Neural progenitor cell (in vitro differentiated cells): ENCODE measurements at regions not wholly inside any gene's neighbourhood (a gene's known extent, or its start where the extent isn't known, plus 50 kb on each side); places are given as distances from the start of the nearest gene placed in this dataset.

ENCODE experiments used
- DNase-seq: peaks from one replicate; pipeline ENCODE4 v3.0.0-alpha.2; 2016; ENCODE audit warnings: low spot score
- H2AFZ ChIP-seq: fragments of 200-600 bp; sonication (generic); replicated peaks from 2 replicates; pipeline ENCODE4 v1.6.1; 2016; ENCODE audit warnings: antibody characterized with exemption
- H3F3A ChIP-seq: fragments of 200-600 bp; sonication (generic); 2 replicates; pipeline ENCODE4 v1.6.1; 2016; ENCODE audit warnings: antibody characterized with exemption, low read depth
- H3K27ac ChIP-seq: fragments of 200-600 bp; sonication (generic); 2 replicates; pipeline ENCODE4 v1.5.1; 2016; ENCODE audit warnings: mild to moderate bottlenecking
- H3K27me3 ChIP-seq: fragments of 200-600 bp; sonication (generic); 2 replicates; pipeline ENCODE4 v1.6.1; 2016; ENCODE audit warnings: mild to moderate bottlenecking, moderate library complexity
- H3K36me3 ChIP-seq: fragments of 200-600 bp; sonication (generic); 2 replicates; pipeline ENCODE4 v1.5.1; 2016
- H3K4me1 ChIP-seq: fragments of 200-600 bp; sonication (generic); 2 replicates; pipeline ENCODE4 v1.6.1; 2016; ENCODE audit warnings: mixed run types
- H3K4me2 ChIP-seq: fragments of 200-600 bp; sonication (generic); 2 replicates; pipeline ENCODE4 v1.6.1; 2016
- H3K4me3 ChIP-seq: fragments of 200-600 bp; sonication (generic); 2 replicates; pipeline ENCODE4 v1.5.1; 2016
- H3K79me2 ChIP-seq: fragments of 200-600 bp; sonication (generic); 2 replicates; pipeline ENCODE4 v1.6.1; 2016; ENCODE audit warnings: low read depth
- H3K9ac ChIP-seq: fragments of 200-600 bp; sonication (generic); 2 replicates; pipeline ENCODE4 v1.6.1; 2016
- H3K9me3 ChIP-seq: fragments of 200-600 bp; sonication (generic); 2 replicates; pipeline ENCODE4 v1.5.1; 2016; ENCODE audit warnings: low read depth
- H4K20me1 ChIP-seq: fragments of 200-600 bp; sonication (generic); 2 replicates; pipeline ENCODE4 v1.6.1; 2016; ENCODE audit warnings: low read depth
- H3K27ac Mint-ChIP-seq: 3 replicates; pipeline ENCODE4 v1.8.0; 2021; ENCODE audit warnings: mixed read lengths
- H3K27me3 Mint-ChIP-seq: 2 replicates; pipeline ENCODE4 v1.8.0; 2022; ENCODE audit warnings: low read depth, mild to moderate bottlenecking, inconsistent platforms, moderate library complexity, mixed read lengths; ENCODE audit not compliant: insufficient read depth
- H3K36me3 Mint-ChIP-seq: 3 replicates; pipeline ENCODE4 v1.8.0; 2021; ENCODE audit warnings: mixed read lengths
- H3K4me1 Mint-ChIP-seq: 3 replicates; pipeline ENCODE4 v1.8.0; 2021; ENCODE audit warnings: mixed read lengths
- H3K4me3 Mint-ChIP-seq: 3 replicates; pipeline ENCODE4 v1.8.0; 2021; ENCODE audit warnings: mild to moderate bottlenecking, moderate library complexity, mixed read lengths
- H3K9me3 Mint-ChIP-seq: 3 replicates; pipeline ENCODE4 v1.8.0; 2020; ENCODE audit warnings: mixed read lengths
- EZH2 ChIP-seq: fragments of 200-600 bp; sonication (generic); IDR thresholded peaks from 2 replicates; pipeline ENCODE4 v1.6.1; 2017; ENCODE audit warnings: antibody characterized with exemption, mild to moderate bottlenecking, moderate library complexity
- EZH2phosphoT487 ChIP-seq: fragments of 200-600 bp; sonication (generic); IDR thresholded peaks from 2 replicates; pipeline ENCODE4 v1.6.1; 2017; ENCODE audit warnings: antibody characterized with exemption
- TF ChIP-seq, protein P1 (sequence below): fragments of 200-600 bp; sonication (generic); IDR thresholded peaks from 2 replicates; pipeline ENCODE4 v1.5.1; 2017; ENCODE audit warnings: antibody characterized with exemption, mild to moderate bottlenecking

DNA sequence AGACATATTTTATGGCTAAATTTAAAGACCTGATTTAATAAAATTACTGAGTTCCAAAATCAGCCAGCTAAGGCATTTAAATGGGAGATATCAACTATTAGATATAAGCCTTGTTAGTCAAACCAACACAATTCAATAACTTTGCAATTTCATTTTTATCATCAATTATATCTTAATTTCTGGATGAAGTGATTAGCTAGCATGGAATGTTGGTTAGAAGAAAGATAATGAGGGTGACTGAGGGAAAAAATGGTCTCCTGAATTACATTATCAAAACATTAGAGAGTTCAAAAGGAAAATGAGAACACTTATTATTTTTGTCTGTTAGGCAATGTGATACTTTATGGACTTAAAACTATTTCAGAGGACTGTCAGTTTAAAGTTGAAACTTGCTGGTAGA, 525.7 kb downstream of the CDH11 start:
- no peak overlapping the region for H3K9ac ChIP-seq
- H3K27ac ChIP-seq: no peak overlapping the region
- H3K4me2 ChIP-seq: no peak overlapping the region
- no peak overlapping the region for H3K4me3 ChIP-seq
- H3K79me2 ChIP-seq: no peaks in the 10 kb centered on the region
- Mint-ChIP-seq H3K9me3 (no peaks in the 10 kb centered on the region), H3K36me3 (no peaks in the 10 kb centered on the region), H3K4me3 (no peak overlapping the region), H3K27me3 (peaks cover 2% of the 10 kb centered on the region), H3K4me1 (no peaks in the 10 kb centered on the region), H3K27ac (no peak overlapping the region)
- H3K27me3 ChIP-seq: no peaks in the 10 kb centered on the region
- H3K9me3 ChIP-seq: no peaks in the 10 kb centered on the region
- TF ChIP-seq, protein P1, sequence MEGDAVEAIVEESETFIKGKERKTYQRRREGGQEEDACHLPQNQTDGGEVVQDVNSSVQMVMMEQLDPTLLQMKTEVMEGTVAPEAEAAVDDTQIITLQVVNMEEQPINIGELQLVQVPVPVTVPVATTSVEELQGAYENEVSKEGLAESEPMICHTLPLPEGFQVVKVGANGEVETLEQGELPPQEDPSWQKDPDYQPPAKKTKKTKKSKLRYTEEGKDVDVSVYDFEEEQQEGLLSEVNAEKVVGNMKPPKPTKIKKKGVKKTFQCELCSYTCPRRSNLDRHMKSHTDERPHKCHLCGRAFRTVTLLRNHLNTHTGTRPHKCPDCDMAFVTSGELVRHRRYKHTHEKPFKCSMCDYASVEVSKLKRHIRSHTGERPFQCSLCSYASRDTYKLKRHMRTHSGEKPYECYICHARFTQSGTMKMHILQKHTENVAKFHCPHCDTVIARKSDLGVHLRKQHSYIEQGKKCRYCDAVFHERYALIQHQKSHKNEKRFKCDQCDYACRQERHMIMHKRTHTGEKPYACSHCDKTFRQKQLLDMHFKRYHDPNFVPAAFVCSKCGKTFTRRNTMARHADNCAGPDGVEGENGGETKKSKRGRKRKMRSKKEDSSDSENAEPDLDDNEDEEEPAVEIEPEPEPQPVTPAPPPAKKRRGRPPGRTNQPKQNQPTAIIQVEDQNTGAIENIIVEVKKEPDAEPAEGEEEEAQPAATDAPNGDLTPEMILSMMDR: no peak
- no peak for TF ChIP-seq EZH2
- no peak for TF ChIP-seq EZH2phosphoT487
- H3K4me1 ChIP-seq: no peaks in the 10 kb centered on the region
- no peak overlapping the region for H2AFZ ChIP-seq
- no peaks in the 10 kb centered on the region for H3F3A ChIP-seq
- DNase-seq: no peak
- H3K36me3 ChIP-seq: no peaks in the 10 kb centered on the region
- no peaks in the 10 kb centered on the region for H4K20me1 ChIP-seq

- TF ChIP-seq EZH2: no peak
- TF ChIP-seq, protein P1: no peak
- TF ChIP-seq EZH2phosphoT487: no peak
- no peaks in the 10 kb centered on the region for H3K4me1 ChIP-seq
- H3F3A ChIP-seq: no peaks in the 10 kb centered on the region
- H3K9ac ChIP-seq: no peak overlapping the region
- H3K4me3 Mint-ChIP-seq: no peak overlapping the region
- H3K9me3 Mint-ChIP-seq: no peaks in the 10 kb centered on the region
- no peak overlapping the region for H3K27ac Mint-ChIP-seq
- H3K79me2 ChIP-seq: no peaks in the 10 kb centered on the region
- peaks cover 6% of the 10 kb centered on the region for H3K4me1 Mint-ChIP-seq
- no peaks in the 10 kb centered on the region for H3K27me3 ChIP-seq
- H3K27ac ChIP-seq: no peak overlapping the region
- H4K20me1 ChIP-seq: no peaks in the 10 kb centered on the region
- H2AFZ ChIP-seq: no peak overlapping the region
- no peaks in the 10 kb centered on the region for H3K36me3 Mint-ChIP-seq
- peaks cover 2% of the 10 kb centered on the region for H3K27me3 Mint-ChIP-seq
- no peak for DNase-seq
- H3K36me3 ChIP-seq: no peaks in the 10 kb centered on the region
- H3K9me3 ChIP-seq: no peaks in the 10 kb centered on the region
- no peak overlapping the region for H3K4me3 ChIP-seq
- no peak overlapping the region for H3K4me2 ChIP-seq
Measured at GRCh38 chr16:64590513-64590912, 531.4 kb downstream of the CDH11 start.

- Histone ChIP-seq H3K36me3 (no peaks in the 10 kb centered on the region), H4K20me1 (no peaks in the 10 kb centered on the region), H3K27ac (no peak overlapping the region), H3K27me3 (no peaks in the 10 kb centered on the region), H3K4me1 (no peaks in the 10 kb centered on the region), H3K4me2 (no peak overlapping the region), H2AFZ (no peak overlapping the region), H3K9ac (no peak overlapping the region), H3K4me3 (no peak overlapping the region), H3K9me3 (no peaks in the 10 kb centered on the region), H3F3A (no peaks in the 10 kb centered on the region), H3K79me2 (no peaks in the 10 kb centered on the region)
- no peaks in the 10 kb centered on the region for H3K36me3 Mint-ChIP-seq
- no peaks in the 10 kb centered on the region for H3K9me3 Mint-ChIP-seq
- no peak for DNase-seq
- no peaks in the 10 kb centered on the region for H3K27me3 Mint-ChIP-seq
- no peak overlapping the region for H3K4me3 Mint-ChIP-seq
- peaks cover 6% of the 10 kb centered on the region for H3K4me1 Mint-ChIP-seq
- no peak overlapping the region for H3K27ac Mint-ChIP-seq
- no peak for TF ChIP-seq EZH2
- TF ChIP-seq, protein P1: no peak
- TF ChIP-seq EZH2phosphoT487: no peak
Measured at GRCh38 chr16:64589836-64590235, 532.0 kb downstream of the CDH11 start.

DNA sequence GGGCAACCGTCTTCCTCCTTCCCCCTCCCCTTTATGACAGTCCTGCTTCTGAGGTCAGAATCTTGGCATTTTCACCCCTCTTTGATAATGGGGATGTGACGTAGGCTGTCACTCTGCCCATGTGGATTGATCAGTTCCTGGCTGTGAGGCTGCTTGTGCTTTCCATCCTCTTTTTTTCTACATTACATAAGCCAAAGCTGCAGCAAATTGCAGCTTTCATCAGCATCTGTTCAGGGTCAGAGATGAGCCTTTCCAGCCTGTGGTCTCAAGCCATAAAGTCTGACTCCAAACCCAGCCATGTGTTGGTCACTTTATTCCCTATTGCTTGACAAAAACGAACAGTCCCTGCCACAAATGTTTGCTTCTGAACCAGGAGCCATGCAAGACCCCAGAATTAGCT, 535.1 kb downstream of the CDH11 start:
- TF ChIP-seq, protein P1: no peak
- TF ChIP-seq EZH2 (no peak), EZH2phosphoT487 (no peak)
- Histone ChIP-seq H3K27me3 (no peaks in the 10 kb centered on the region), H3K36me3 (no peaks in the 10 kb centered on the region), H4K20me1 (no peaks in the 10 kb centered on the region), H3K4me1 (no peaks in the 10 kb centered on the region), H3K79me2 (no peaks in the 10 kb centered on the region), H3K4me2 (no peak overlapping the region), H3K9ac (no peak overlapping the region), H3K4me3 (no peak overlapping the region), H2AFZ (peak overlapping the region; percentile 84), H3K27ac (no peak overlapping the region), H3K9me3 (no peaks in the 10 kb centered on the region), H3F3A (no peaks in the 10 kb centered on the region)
- DNase-seq: no peak
- no peaks in the 10 kb centered on the region for H3K9me3 Mint-ChIP-seq
- no peaks in the 10 kb centered on the region for H3K36me3 Mint-ChIP-seq
- peaks cover 6% of the 10 kb centered on the region for H3K4me1 Mint-ChIP-seq
- H3K4me3 Mint-ChIP-seq: no peak overlapping the region
- H3K27ac Mint-ChIP-seq: no peak overlapping the region
- H3K27me3 Mint-ChIP-seq: no peaks in the 10 kb centered on the region
